ENCODE measurements at regions not wholly inside any gene's neighbourhood (a gene's known extent, or its start where the extent isn't known, plus 50 kb on each side); places are given as distances from the start of the nearest gene placed in this dataset.

- TF ChIP-seq SP1 (IDR thresholded peaks at IDR 0.05) (no peak), ARNT (IDR thresholded peaks at IDR 0.05) (no peak), FOXM1 (IDR thresholded peaks at IDR 0.05; ENCODE audit: borderline replicate concordance) (no peak), ZNF384 (IDR thresholded peaks at IDR 0.05) (no peak), SUZ12 (IDR thresholded peaks at IDR 0.05) (no peak), TARDBP (IDR thresholded peaks at IDR 0.05) (no peak), CTBP1 (IDR thresholded peaks at IDR 0.05; ENCODE audit: borderline replicate concordance) (no peak), NFRKB (IDR thresholded peaks at IDR 0.05) (no peak), HDGF (IDR thresholded peaks at IDR 0.05; ENCODE audit: borderline replicate concordance) (no peak), FOXA1 (IDR thresholded peaks at IDR 0.05) (no peak), BHLHE40 (IDR thresholded peaks at IDR 0.05; ENCODE audit: borderline replicate concordance) (no peak)
Measured at GRCh38 chr6:99111590-99111989, 163.8 kb upstream of the FBXL4 start.
